ENCODE measurements at regions not wholly inside any gene's neighbourhood (a gene's known extent, or its start where the extent isn't known, plus 50 kb on each side); places are given as distances from the start of the nearest gene placed in this dataset.

GRCh38 chr4:116531870-116532269 is 553.5 kb downstream of the TRAM1L1 start:
- no peak for TF ChIP-seq CTCF (IDR thresholded peaks at IDR 0.05)
- intact Hi-C loops (cut with DNase I, micrococcal nuclease), result no loop called here
- ATAC-seq (no peak), DNase-seq (no peak)
- H3K4me3 ChIP-seq, result no peak overlapping the region
- no peaks in the 10 kb centered on the region for H3K36me3 ChIP-seq (ENCODE audit: low read depth)
- no peaks in the 10 kb centered on the region for H3K9me3 ChIP-seq
- H3K4me1 ChIP-seq (ENCODE audit: low read depth), result no peaks in the 10 kb centered on the region

- Histone ChIP-seq H3K9me3 (no peaks in the 10 kb centered on the region), H3K4me1 (ENCODE audit: low read depth) (no peaks in the 10 kb centered on the region), H3K36me3 (ENCODE audit: low read depth) (no peaks in the 10 kb centered on the region), H3K4me3 (no peak overlapping the region)
- ATAC-seq, result no peak
- no peak for TF ChIP-seq CTCF (IDR thresholded peaks at IDR 0.05)
- DNase-seq, result no peak
- intact Hi-C loops (cut with DNase I, micrococcal nuclease), result no loop called here
Measured at GRCh38 chr4:116531026-116531425, 554.4 kb downstream of the TRAM1L1 start.

GRCh38 chr4:116530048-116530447 is 555.3 kb downstream of the TRAM1L1 start:
- H3K4me1 ChIP-seq (ENCODE audit: low read depth), result no peaks in the 10 kb centered on the region
- no peak for DNase-seq
- no peaks in the 10 kb centered on the region for H3K9me3 ChIP-seq
- H3K4me3 ChIP-seq, result no peak overlapping the region
- no peak for TF ChIP-seq CTCF (IDR thresholded peaks at IDR 0.05)
- no peak for ATAC-seq
- no peaks in the 10 kb centered on the region for H3K36me3 ChIP-seq (ENCODE audit: low read depth)
- intact Hi-C loops (cut with DNase I, micrococcal nuclease), result no loop called here

GRCh38 chr4:116529129-116529528 is 556.2 kb downstream of the TRAM1L1 start:
- Histone ChIP-seq H3K9me3 (no peaks in the 10 kb centered on the region), H3K4me3 (no peak overlapping the region), H3K4me1 (ENCODE audit: low read depth) (no peaks in the 10 kb centered on the region), H3K36me3 (ENCODE audit: low read depth) (no peaks in the 10 kb centered on the region)
- DNase-seq, result no peak
- ATAC-seq, result no peak
- TF ChIP-seq CTCF (IDR thresholded peaks at IDR 0.05), result no peak
- intact Hi-C loops (cut with DNase I, micrococcal nuclease), result no loop called here

- intact Hi-C loops (cut with DNase I, micrococcal nuclease), result no loop called here
- Histone ChIP-seq H3K36me3 (ENCODE audit: low read depth) (no peaks in the 10 kb centered on the region), H3K4me3 (no peak overlapping the region), H3K4me1 (ENCODE audit: low read depth) (no peaks in the 10 kb centered on the region), H3K9me3 (no peaks in the 10 kb centered on the region)
- no peak for TF ChIP-seq CTCF (IDR thresholded peaks at IDR 0.05)
- ATAC-seq, result no peak
- DNase-seq, result no peak
Measured at GRCh38 chr4:116522922-116523321, 562.5 kb downstream of the TRAM1L1 start.

- TF ChIP-seq CTCF (IDR thresholded peaks at IDR 0.05), result no peak
- H3K9me3 ChIP-seq, result no peaks in the 10 kb centered on the region
- no peaks in the 10 kb centered on the region for H3K36me3 ChIP-seq (ENCODE audit: low read depth)
- ATAC-seq (no peak), DNase-seq (no peak)
- intact Hi-C loops (cut with DNase I, micrococcal nuclease), result no loop called here
- no peaks in the 10 kb centered on the region for H3K4me1 ChIP-seq (ENCODE audit: low read depth)
- no peak overlapping the region for H3K4me3 ChIP-seq
Measured at GRCh38 chr4:116520886-116521285, 564.5 kb downstream of the TRAM1L1 start.

Measured in mucosa of descending colon (tissue), 3 donors.